ENCODE measurements at regions not wholly inside any gene's neighbourhood (a gene's known extent, or its start where the extent isn't known, plus 50 kb on each side); places are given as distances from the start of the nearest gene placed in this dataset.

DNA sequence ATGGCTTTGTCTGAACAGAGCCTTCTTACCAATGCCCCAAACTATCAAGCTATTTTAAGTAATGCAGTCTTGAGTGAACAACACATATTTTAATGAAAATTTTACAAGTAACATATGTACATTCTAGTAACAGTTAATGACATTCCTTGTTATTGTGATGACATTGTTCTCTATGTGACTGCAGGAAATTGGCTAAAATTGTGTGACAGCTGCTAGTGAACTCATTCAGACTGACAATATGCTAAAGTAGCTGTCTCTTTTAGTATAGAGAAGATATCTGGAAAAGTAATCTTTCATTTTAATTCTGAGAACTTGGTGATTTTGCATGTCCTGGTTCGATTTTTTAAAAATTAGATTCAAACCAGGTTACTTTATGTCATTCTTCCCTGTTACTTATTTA lies 259.8 kb upstream of the MAGI2 start:
- H3K4me3 ChIP-seq (ENCODE audit: low read length) = no peak overlapping the region
- H3K27me3 ChIP-seq (replicated peaks; ENCODE audit: control insufficient read depth, insufficient read depth, low read length) = no peaks in the 10 kb centered on the region
- DNase-seq (ENCODE audit: low read depth) = no peak
- H3K36me3 ChIP-seq (ENCODE audit: control insufficient read depth, insufficient read depth, low read length, severe bottlenecking) = no peaks in the 10 kb centered on the region
- H3K9ac ChIP-seq (ENCODE audit: low read length) = no peak overlapping the region
- no peaks in the 10 kb centered on the region for H3K9me3 ChIP-seq (ENCODE audit: control insufficient read depth, low read length)
- H3K4me1 ChIP-seq (ENCODE audit: control insufficient read depth, insufficient read depth, low read length) = peaks cover 6% of the 10 kb centered on the region

- no peak for DNase-seq (ENCODE audit: low read depth)
- Histone ChIP-seq H3K4me3 (ENCODE audit: low read length) (no peak overlapping the region), H3K4me1 (ENCODE audit: control insufficient read depth, insufficient read depth, low read length) (peaks cover 6% of the 10 kb centered on the region), H3K27me3 (replicated peaks; ENCODE audit: control insufficient read depth, insufficient read depth, low read length) (no peaks in the 10 kb centered on the region), H3K9me3 (ENCODE audit: control insufficient read depth, low read length) (no peaks in the 10 kb centered on the region), H3K36me3 (ENCODE audit: control insufficient read depth, insufficient read depth, low read length, severe bottlenecking) (no peaks in the 10 kb centered on the region), H3K9ac (ENCODE audit: low read length) (no peak overlapping the region)
These were observed 258.2 kb upstream of the MAGI2 start for GRCh38 chr7:79711660-79712059.

DNA sequence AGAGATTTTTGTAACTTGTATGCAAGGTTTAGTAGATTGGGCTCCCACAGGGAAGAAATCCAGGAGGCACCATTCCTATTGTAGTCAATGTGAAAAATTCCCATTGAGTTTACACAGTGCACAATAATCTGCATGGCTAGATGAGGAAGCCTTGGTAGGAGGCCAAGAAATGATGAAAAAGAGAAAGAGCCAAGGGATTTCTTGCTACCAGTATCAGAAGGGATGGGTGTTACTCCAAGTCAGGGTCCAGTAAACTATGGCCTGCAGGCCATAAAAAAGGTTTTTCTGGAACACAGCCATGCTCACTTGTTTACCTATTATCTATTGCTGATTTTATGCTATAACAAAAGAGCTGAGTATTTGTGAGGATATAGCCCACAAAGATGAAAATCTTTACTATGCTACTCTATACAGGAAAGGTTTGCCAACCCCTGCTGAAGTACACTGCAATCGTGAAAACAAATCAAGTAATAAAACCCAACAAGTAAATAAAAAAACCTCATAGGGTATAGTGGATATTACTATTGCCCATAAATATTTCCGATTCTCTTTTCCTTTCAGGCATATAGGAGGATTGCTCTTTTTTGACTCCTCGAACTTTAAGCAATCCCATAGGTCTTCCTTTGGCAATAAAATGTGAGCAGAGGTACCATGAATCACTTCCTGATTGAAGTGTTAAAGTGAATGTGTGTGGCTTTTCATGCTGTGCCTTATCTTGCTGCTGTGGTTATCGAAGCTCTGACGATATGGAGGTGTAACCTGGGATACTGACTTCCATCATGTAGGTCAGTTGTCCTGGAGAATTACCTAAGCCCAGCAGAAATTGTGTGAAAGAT lies 256.3 kb upstream of the MAGI2 start:
- Histone ChIP-seq H3K9me3 (ENCODE audit: control insufficient read depth, low read length) (no peaks in the 10 kb centered on the region), H3K27me3 (replicated peaks; ENCODE audit: control insufficient read depth, insufficient read depth, low read length) (no peaks in the 10 kb centered on the region), H3K4me1 (ENCODE audit: control insufficient read depth, insufficient read depth, low read length) (peaks cover 6% of the 10 kb centered on the region), H3K36me3 (ENCODE audit: control insufficient read depth, insufficient read depth, low read length, severe bottlenecking) (no peaks in the 10 kb centered on the region), H3K9ac (ENCODE audit: low read length) (no peak overlapping the region), H3K4me3 (ENCODE audit: low read length) (no peak overlapping the region)
- peak; percentile 24 for DNase-seq (ENCODE audit: low read depth)

DNA sequence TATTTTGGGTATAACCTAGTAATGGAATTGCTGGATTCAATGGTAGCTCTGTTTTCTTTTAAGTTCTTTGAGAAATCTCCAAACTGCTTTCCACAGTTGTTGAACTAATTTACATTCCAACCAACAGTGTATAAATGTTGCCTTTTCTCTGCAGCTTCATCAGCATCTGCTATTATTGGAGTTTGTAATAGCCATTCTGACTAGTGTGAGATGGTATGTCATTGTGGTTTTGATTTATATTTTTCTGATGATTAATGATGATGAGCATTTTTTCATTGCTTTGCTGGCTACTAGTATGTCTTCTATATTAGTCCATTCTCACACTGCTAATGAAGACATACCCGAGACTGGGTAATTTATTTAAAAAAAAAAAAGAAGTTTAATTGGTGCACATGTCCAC lies 248.6 kb upstream of the MAGI2 start:
- Histone ChIP-seq H3K9ac (ENCODE audit: low read length) (no peak overlapping the region), H3K4me3 (ENCODE audit: low read length) (no peak overlapping the region), H3K36me3 (ENCODE audit: control insufficient read depth, insufficient read depth, low read length, severe bottlenecking) (no peaks in the 10 kb centered on the region), H3K4me1 (ENCODE audit: control insufficient read depth, insufficient read depth, low read length) (no peaks in the 10 kb centered on the region), H3K27me3 (replicated peaks; ENCODE audit: control insufficient read depth, insufficient read depth, low read length) (no peaks in the 10 kb centered on the region), H3K9me3 (ENCODE audit: control insufficient read depth, low read length) (no peaks in the 10 kb centered on the region)
- DNase-seq (ENCODE audit: low read depth) = no peak

DNA sequence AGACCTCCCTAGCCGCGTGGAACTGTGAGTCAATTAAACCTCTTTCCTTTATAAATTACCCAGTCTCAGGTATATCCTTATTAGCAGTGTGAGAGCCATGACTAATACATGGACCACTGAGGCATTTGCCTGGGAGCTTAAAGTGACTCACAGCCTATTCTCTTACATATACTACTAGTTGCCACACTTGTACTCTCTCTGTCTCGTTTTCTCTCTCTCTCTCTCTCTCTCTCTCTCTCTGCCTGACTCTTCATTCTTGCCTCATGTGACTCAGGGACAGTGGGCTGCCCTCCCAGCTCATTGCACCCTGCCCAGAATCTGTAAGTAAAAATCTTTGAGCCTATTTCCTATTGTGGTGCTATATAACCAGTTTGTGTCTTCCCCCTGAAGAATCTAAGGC lies 238.5 kb upstream of the MAGI2 start:
- Histone ChIP-seq H3K4me1 (ENCODE audit: control insufficient read depth, insufficient read depth, low read length) (peaks cover 6% of the 10 kb centered on the region), H3K9ac (ENCODE audit: low read length) (no peak overlapping the region), H3K27me3 (replicated peaks; ENCODE audit: control insufficient read depth, insufficient read depth, low read length) (no peaks in the 10 kb centered on the region), H3K4me3 (ENCODE audit: low read length) (no peak overlapping the region), H3K9me3 (ENCODE audit: control insufficient read depth, low read length) (no peaks in the 10 kb centered on the region), H3K36me3 (ENCODE audit: control insufficient read depth, insufficient read depth, low read length, severe bottlenecking) (no peaks in the 10 kb centered on the region)
- peak; percentile 69 for DNase-seq (ENCODE audit: low read depth)

DNA sequence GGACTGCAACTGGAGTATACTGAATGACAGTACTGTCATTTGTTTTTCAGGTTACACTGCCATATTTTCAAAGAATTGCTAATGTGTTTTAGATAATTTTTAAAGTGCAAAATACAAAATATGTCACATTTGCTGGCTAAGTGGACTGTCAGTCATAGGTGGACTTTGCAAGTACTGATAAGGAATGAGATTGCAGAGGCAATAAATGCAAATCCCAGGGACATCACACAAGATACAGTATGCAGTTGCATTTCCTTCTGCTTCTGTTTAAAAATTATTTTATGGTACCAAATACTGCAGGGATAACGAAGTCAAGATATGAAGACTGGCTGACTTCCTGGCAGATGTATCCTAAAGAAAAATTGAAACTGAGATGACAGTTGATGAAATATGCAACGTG lies 237.6 kb upstream of the MAGI2 start:
- Histone ChIP-seq H3K9me3 (ENCODE audit: control insufficient read depth, low read length) (no peaks in the 10 kb centered on the region), H3K9ac (ENCODE audit: low read length) (no peak overlapping the region), H3K4me3 (ENCODE audit: low read length) (no peak overlapping the region), H3K36me3 (ENCODE audit: control insufficient read depth, insufficient read depth, low read length, severe bottlenecking) (no peaks in the 10 kb centered on the region), H3K4me1 (ENCODE audit: control insufficient read depth, insufficient read depth, low read length) (peaks cover 6% of the 10 kb centered on the region), H3K27me3 (replicated peaks; ENCODE audit: control insufficient read depth, insufficient read depth, low read length) (no peaks in the 10 kb centered on the region)
- DNase-seq (ENCODE audit: low read depth) = no peak

GRCh38 chr7:79684384-79684783 lies 230.9 kb upstream of the MAGI2 start:
- Histone ChIP-seq H3K4me1 (ENCODE audit: control insufficient read depth, insufficient read depth, low read length) (no peaks in the 10 kb centered on the region), H3K9me3 (ENCODE audit: control insufficient read depth, low read length) (peaks cover 4% of the 10 kb centered on the region), H3K9ac (ENCODE audit: low read length) (no peak overlapping the region), H3K4me3 (ENCODE audit: low read length) (no peak overlapping the region), H3K36me3 (ENCODE audit: control insufficient read depth, insufficient read depth, low read length, severe bottlenecking) (no peaks in the 10 kb centered on the region), H3K27me3 (replicated peaks; ENCODE audit: control insufficient read depth, insufficient read depth, low read length) (no peaks in the 10 kb centered on the region)
- no peak for DNase-seq (ENCODE audit: low read depth)

DNA sequence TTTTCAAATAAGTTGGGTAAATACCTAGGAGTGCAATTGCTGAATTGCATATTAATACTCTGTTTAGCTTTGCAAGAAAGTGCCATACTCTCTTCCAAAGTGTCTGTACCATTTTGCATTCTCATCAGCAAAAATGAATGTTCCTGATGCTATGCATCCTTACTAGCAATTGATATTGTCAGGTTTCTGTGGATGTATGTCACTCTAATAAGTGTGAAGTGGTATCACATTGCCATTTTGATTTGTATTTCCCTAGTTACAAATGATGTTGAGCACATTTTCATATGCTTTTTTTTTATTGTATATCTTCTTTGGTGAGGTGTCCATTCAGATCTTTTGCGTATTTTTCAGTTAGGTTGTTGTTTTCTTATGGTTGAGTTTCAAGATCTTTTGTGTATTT lies 230.4 kb upstream of the MAGI2 start:
- no peaks in the 10 kb centered on the region for H3K4me1 ChIP-seq (ENCODE audit: control insufficient read depth, insufficient read depth, low read length)
- no peak overlapping the region for H3K4me3 ChIP-seq (ENCODE audit: low read length)
- peaks cover 4% of the 10 kb centered on the region for H3K9me3 ChIP-seq (ENCODE audit: control insufficient read depth, low read length)
- no peak overlapping the region for H3K9ac ChIP-seq (ENCODE audit: low read length)
- no peak for DNase-seq (ENCODE audit: low read depth)
- H3K27me3 ChIP-seq (replicated peaks; ENCODE audit: control insufficient read depth, insufficient read depth, low read length) = no peaks in the 10 kb centered on the region
- H3K36me3 ChIP-seq (ENCODE audit: control insufficient read depth, insufficient read depth, low read length, severe bottlenecking) = no peaks in the 10 kb centered on the region

DNA sequence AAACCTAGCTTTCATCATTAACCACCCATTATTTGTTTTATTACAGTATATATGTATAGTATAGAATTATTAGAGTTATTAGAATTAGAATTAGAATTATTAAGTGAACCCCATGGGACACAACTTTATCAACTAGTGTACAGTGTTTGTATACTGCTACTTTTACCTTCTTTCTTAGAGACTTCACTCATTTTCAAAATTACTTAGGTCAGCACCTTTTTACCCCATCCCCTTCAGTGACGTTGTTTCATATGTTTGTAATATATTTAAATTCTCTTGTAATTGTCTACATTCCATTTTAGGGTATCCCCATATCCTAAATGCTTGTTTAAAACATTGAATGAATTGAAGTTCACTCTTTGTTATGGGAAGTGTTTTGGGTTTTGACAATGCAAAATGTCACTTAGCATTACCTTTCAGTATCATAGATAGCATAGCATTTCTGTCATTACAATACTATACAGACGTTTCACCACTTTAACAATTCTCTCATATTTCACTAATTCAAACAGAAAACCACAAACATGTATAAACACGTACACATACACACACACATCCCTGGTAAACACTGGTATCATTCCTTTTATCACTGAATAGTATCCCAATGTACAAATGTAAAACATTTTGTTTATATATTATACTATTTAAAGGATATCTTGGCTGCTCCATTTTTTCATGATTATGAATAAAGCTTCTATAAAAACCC lies 229.9 kb upstream of the MAGI2 start:
- Histone ChIP-seq H3K36me3 (ENCODE audit: control insufficient read depth, insufficient read depth, low read length, severe bottlenecking) (no peaks in the 10 kb centered on the region), H3K4me1 (ENCODE audit: control insufficient read depth, insufficient read depth, low read length) (no peaks in the 10 kb centered on the region), H3K4me3 (ENCODE audit: low read length) (no peak overlapping the region), H3K27me3 (replicated peaks; ENCODE audit: control insufficient read depth, insufficient read depth, low read length) (no peaks in the 10 kb centered on the region), H3K9ac (ENCODE audit: low read length) (no peak overlapping the region), H3K9me3 (ENCODE audit: control insufficient read depth, low read length) (peaks cover 4% of the 10 kb centered on the region)
- DNase-seq (ENCODE audit: low read depth) = no peak

GRCh38 chr7:79681454-79681853 lies 228.0 kb upstream of the MAGI2 start:
- Histone ChIP-seq H3K4me1 (ENCODE audit: control insufficient read depth, insufficient read depth, low read length) (no peaks in the 10 kb centered on the region), H3K36me3 (ENCODE audit: control insufficient read depth, insufficient read depth, low read length, severe bottlenecking) (no peaks in the 10 kb centered on the region), H3K27me3 (replicated peaks; ENCODE audit: control insufficient read depth, insufficient read depth, low read length) (no peaks in the 10 kb centered on the region), H3K9me3 (ENCODE audit: control insufficient read depth, low read length) (peaks cover 4% of the 10 kb centered on the region), H3K9ac (ENCODE audit: low read length) (no peak overlapping the region), H3K4me3 (ENCODE audit: low read length) (no peak overlapping the region)
- no peak for DNase-seq (ENCODE audit: low read depth)

- Histone ChIP-seq H3K4me3 (ENCODE audit: low read length) (no peak overlapping the region), H3K27me3 (replicated peaks; ENCODE audit: control insufficient read depth, insufficient read depth, low read length) (no peaks in the 10 kb centered on the region), H3K9ac (ENCODE audit: low read length) (no peak overlapping the region), H3K4me1 (ENCODE audit: control insufficient read depth, insufficient read depth, low read length) (no peaks in the 10 kb centered on the region), H3K9me3 (ENCODE audit: control insufficient read depth, low read length) (no peaks in the 10 kb centered on the region), H3K36me3 (ENCODE audit: control insufficient read depth, insufficient read depth, low read length, severe bottlenecking) (no peaks in the 10 kb centered on the region)
- DNase-seq (ENCODE audit: low read depth) = no peak
These were observed 220.5 kb upstream of the MAGI2 start for GRCh38 chr7:79673969-79674368.
